HEK293 (cell line): ENCODE measurements at regions not wholly inside any gene's neighbourhood (a gene's known extent, or its start where the extent isn't known, plus 50 kb on each side); places are given as distances from the start of the nearest gene placed in this dataset.

Source experiments
- CTCF ChIA-PET: fragments of 350-600 bp; formaldehyde crosslinking; extraction: SDS; loops from one replicate; lab custom pipeline; 2021; ENCODE audit warnings: antibody characterized with exemption; lab: Yijun Ruan, JAX
- POLR2A ChIA-PET: fragments of 300-600 bp; formaldehyde crosslinking; extraction: SDS; loops from one replicate; lab custom pipeline; 2020; ENCODE audit warnings: antibody characterized with exemption, inconsistent platforms; lab: Yijun Ruan, JAX
- H3K27ac ChIP-seq: fragments of 200-500 bp; sonication (Bioruptor generic); 2 replicates; pipeline ENCODE4 v1.5.1; 2014; ENCODE audit warnings: low read depth, low read length, control low read depth, inconsistent platforms; ENCODE audit errors: extremely low read depth
- H3K36me3 ChIP-seq, 2 experiments: fragments of 200-500 bp in 1 of 2; sonication (Bioruptor generic) in 1 of 2; 1 replicate in 1 of 2; 2 replicates in 1 of 2; pipeline ENCODE4 v1.5.1; 2014 to 2017; ENCODE audit warnings: inconsistent platforms in 2 of 2, low read length in 2 of 2; ENCODE audit not compliant: control insufficient read depth in 2 of 2, insufficient read depth in 1 of 2
- H3K4me1 ChIP-seq: fragments of 200-500 bp; sonication (Bioruptor generic); 2 replicates; pipeline ENCODE4 v1.5.1; 2014; ENCODE audit warnings: mild to moderate bottlenecking, low read length, inconsistent platforms; ENCODE audit not compliant: control insufficient read depth, insufficient read depth
- H3K4me3 ChIP-seq: 2 replicates; pipeline ENCODE4 v1.5.1; 2011; ENCODE audit warnings: low read depth, mild to moderate bottlenecking, control low read depth, low read length, moderate library complexity
- H3K9me3 ChIP-seq: fragments of 200-500 bp; sonication (Bioruptor generic); 2 replicates; pipeline ENCODE4 v1.5.1; 2014; ENCODE audit warnings: low read depth, low read length, inconsistent platforms; ENCODE audit not compliant: control insufficient read depth, insufficient read depth
- GLI2 ChIP-seq: fragments of 450-650 bp; formaldehyde crosslinking; IDR thresholded peaks from 2 replicates; pipeline ENCODE4; 2017; ENCODE audit warnings: missing biosample characterization, missing genetic modification characterization, low read depth, borderline replicate concordance
- PRDM4 ChIP-seq: fragments of 450-650 bp; formaldehyde crosslinking; IDR thresholded peaks from 2 replicates; pipeline ENCODE4 v1.5.1; 2017; ENCODE audit warnings: missing biosample characterization, missing genetic modification characterization
- SCRT1 ChIP-seq: fragments of 450-650 bp; formaldehyde crosslinking; IDR thresholded peaks from 2 replicates; pipeline ENCODE4 v1.5.1; 2016; ENCODE audit warnings: missing biosample characterization, missing genetic modification characterization, borderline replicate concordance
- TSHZ1 ChIP-seq: fragments of 450-650 bp; formaldehyde crosslinking; IDR thresholded peaks from 2 replicates; pipeline ENCODE4 v1.5.1; 2016; ENCODE audit warnings: missing biosample characterization, missing genetic modification characterization, borderline replicate concordance
- ZBTB11 ChIP-seq: fragments of 450-650 bp; formaldehyde crosslinking; conservative IDR thresholded peaks from 2 replicates; pipeline ENCODE4 v1.5.1; 2016; ENCODE audit warnings: low read depth, missing biosample characterization, missing genetic modification characterization
- ZBTB20 ChIP-seq: fragments of 450-650 bp; formaldehyde crosslinking; IDR thresholded peaks from 2 replicates; pipeline ENCODE4 v1.5.1; 2016; ENCODE audit warnings: missing biosample characterization, missing genetic modification characterization
- ZBTB48 ChIP-seq: fragments of 450-650 bp; formaldehyde crosslinking; IDR thresholded peaks from 2 replicates; pipeline ENCODE4 v1.5.1; 2016; ENCODE audit warnings: missing biosample characterization, missing genetic modification characterization
- ZNF10 ChIP-seq: fragments of 450-650 bp; formaldehyde crosslinking; IDR thresholded peaks from 2 replicates; pipeline ENCODE4 v1.5.1; 2017; ENCODE audit warnings: missing biosample characterization, missing genetic modification characterization
- ZNF157 ChIP-seq: fragments of 450-650 bp; formaldehyde crosslinking; IDR thresholded peaks from 2 replicates; pipeline ENCODE4 v1.5.1; 2016; ENCODE audit warnings: missing biosample characterization, missing genetic modification characterization
- ZNF274 ChIP-seq, 2 experiments: fragments of 200-500 bp in 1 of 2; fragments of 450-650 bp in 1 of 2; sonication (Bioruptor generic) in 1 of 2; formaldehyde crosslinking in 1 of 2; IDR thresholded peaks; 2 replicates each; pipeline versions ENCODE4 v1.5.1 to v1.6.1; 2014 to 2016; ENCODE audit warnings: borderline replicate concordance in 1 of 2, inconsistent platforms in 1 of 2, low read length in 1 of 2, missing biosample characterization in 1 of 2, missing genetic modification characterization in 1 of 2
- ZNF423 ChIP-seq: fragments of 450-650 bp; formaldehyde crosslinking; IDR thresholded peaks from 2 replicates; pipeline ENCODE4 v1.5.1; 2016; ENCODE audit warnings: missing biosample characterization, missing genetic modification characterization
- ZNF449 ChIP-seq: fragments of 450-650 bp; formaldehyde crosslinking; IDR thresholded peaks from 2 replicates; pipeline ENCODE4 v1.5.1; 2017; ENCODE audit warnings: missing biosample characterization, mild to moderate bottlenecking, missing genetic modification characterization, moderate library complexity
- ZNF48 ChIP-seq: fragments of 450-650 bp; formaldehyde crosslinking; IDR thresholded peaks from 2 replicates; pipeline ENCODE4 v1.5.1; 2016; ENCODE audit warnings: missing biosample characterization, missing genetic modification characterization
- ZNF654 ChIP-seq: fragments of 450-650 bp; formaldehyde crosslinking; IDR thresholded peaks from 2 replicates; pipeline ENCODE4 v1.5.1; 2016; ENCODE audit warnings: low read depth, missing biosample characterization, missing genetic modification characterization
- ZNF660 ChIP-seq: fragments of 450-650 bp; IDR thresholded peaks from 2 replicates; pipeline ENCODE4 v1.5.1; 2018; ENCODE audit warnings: missing biosample characterization, mild to moderate bottlenecking, missing genetic modification characterization
- ZSCAN4 ChIP-seq: fragments of 450-650 bp; formaldehyde crosslinking; IDR thresholded peaks from 2 replicates; pipeline ENCODE4 v1.5.1; 2017; ENCODE audit warnings: missing biosample characterization, missing genetic modification characterization
- ZSCAN5A ChIP-seq: fragments of 450-650 bp; formaldehyde crosslinking; IDR thresholded peaks from 2 replicates; pipeline ENCODE4 v1.5.1; 2016; ENCODE audit warnings: missing biosample characterization, missing genetic modification characterization

- Histone ChIP-seq H3K9me3 (no peaks in the 10 kb centered on the region), H3K4me1 (no peaks in the 10 kb centered on the region), H3K4me3 (no peak overlapping the region), H3K36me3 (no peaks in the 10 kb centered on the region), H3K27ac (no peak overlapping the region)
- no peak for TF ChIP-seq ZNF274 (IDR thresholded peaks at IDR 0.05; ENCODE audit: low read length)
- TF ChIP-seq ZNF274 (tag by site-specific recombination; IDR thresholded peaks at IDR 0.05; ENCODE audit: borderline replicate concordance) = no peak
- ChIA-PET CTCF (no interaction called here), POLR2A (no interaction called here)
These were observed 284.5 kb upstream of the CTSO start for GRCh38 chr4:156238171-156238570.

- Histone ChIP-seq H3K9me3 (no peaks in the 10 kb centered on the region), H3K4me3 (no peak overlapping the region)
- no peak for TF ChIP-seq ZBTB48 (tag by site-specific recombination)
- TF ChIP-seq ZSCAN4 (tag by site-specific recombination) = 0 out of 2 replicates have a peak, but pooled peaks have one; percentile 31
- TF ChIP-seq ZNF10 (tag by site-specific recombination) = no peak
- TF ChIP-seq, all 188 proteins: peak for 1
- Histone ChIP-seq H3K4me1 (no peaks in the 10 kb centered on the region), H3K36me3 (no peaks in the 10 kb centered on the region), H3K27ac (no peak overlapping the region)
- ChIA-PET POLR2A (no interaction called here), CTCF (no interaction called here)
These were observed 283.6 kb upstream of the CTSO start for GRCh38 chr4:156237231-156237630.

GRCh38 chr4:156230176-156230575 lies 276.5 kb upstream of the CTSO start:
- ChIA-PET POLR2A (no interaction called here), CTCF (no interaction called here)
- Histone ChIP-seq H3K36me3 (no peaks in the 10 kb centered on the region), H3K27ac (no peak overlapping the region), H3K4me1 (no peaks in the 10 kb centered on the region), H3K9me3 (no peaks in the 10 kb centered on the region), H3K4me3 (no peak overlapping the region)
- TF ChIP-seq ZNF48 (tag by site-specific recombination) (no peak), ZBTB11 (tag by site-specific recombination) (no peak), ZNF449 (no peak), ZNF423 (tag by site-specific recombination) (no peak), TSHZ1 (tag by site-specific recombination) (no peak), ZSCAN5A (tag by site-specific recombination) (no peak), ZNF157 (tag by site-specific recombination) (no peak), SCRT1 (tag by site-specific recombination) (no peak), PRDM4 (no peak), ZNF660 (tag by site-specific recombination) (no peak), ZBTB20 (tag by site-specific recombination) (no peak), ZNF654 (no peak), GLI2 (tag by site-specific recombination) (no peak)
